Mesenchymal stem cell (in vitro differentiated cells and primary cell): ENCODE measurements at regions not wholly inside any gene's neighbourhood (a gene's known extent, or its start where the extent isn't known, plus 50 kb on each side); places are given as distances from the start of the nearest gene placed in this dataset.

Experiments used
- DNase-seq: peaks from one replicate; pipeline ENCODE4 v3.0.0-alpha.2; 2013
- H2AFZ ChIP-seq: one replicate; pipeline ENCODE4 v1.6.1; 2013; ENCODE audit warnings: low read depth, mild to moderate bottlenecking, control low read depth, inconsistent platforms, low read length, moderate library complexity
- H2AK5ac ChIP-seq: 2 replicates; pipeline ENCODE4 v1.6.1; 2013; ENCODE audit warnings: low read length, moderate library complexity, mild to moderate bottlenecking, inconsistent platforms; ENCODE audit not compliant: severe bottlenecking
- H2BK120ac ChIP-seq: one replicate; pipeline ENCODE4 v1.6.1; 2013; ENCODE audit warnings: low read depth, mild to moderate bottlenecking, inconsistent platforms, low read length, moderate library complexity
- H2BK12ac ChIP-seq, 2 experiments: one replicate each; pipeline ENCODE4 v1.6.1; 2013; ENCODE audit warnings: inconsistent platforms in 2 of 2, low read length in 2 of 2, mild to moderate bottlenecking in 2 of 2, moderate library complexity in 2 of 2, control low read depth in 1 of 2
- H2BK15ac ChIP-seq: one replicate; pipeline ENCODE4 v1.6.1; 2013; ENCODE audit warnings: mild to moderate bottlenecking, low read depth, inconsistent platforms; ENCODE audit not compliant: poor library complexity, severe bottlenecking
- H2BK5ac ChIP-seq: 2 replicates; pipeline ENCODE4 v1.6.1; 2013; ENCODE audit warnings: low read depth, mild to moderate bottlenecking, low read length, control low read depth, inconsistent platforms; ENCODE audit not compliant: poor library complexity, severe bottlenecking
- H3K14ac ChIP-seq, 2 experiments: one replicate each; pipeline ENCODE4 v1.6.1; 2013; ENCODE audit warnings: inconsistent platforms in 2 of 2, low read length in 2 of 2, control low read depth in 1 of 2, mild to moderate bottlenecking in 1 of 2, moderate library complexity in 1 of 2
- H3K18ac ChIP-seq, 2 experiments: one replicate each; pipeline ENCODE4 v1.6.1; 2013; ENCODE audit warnings: inconsistent platforms in 2 of 2, low read length in 2 of 2, control low read depth in 1 of 2, low read depth in 1 of 2, mild to moderate bottlenecking in 1 of 2
- H3K23ac ChIP-seq, 2 experiments: one replicate each; pipeline ENCODE4 v1.6.1; 2013; ENCODE audit warnings: inconsistent platforms in 2 of 2, low read length in 2 of 2, mild to moderate bottlenecking in 2 of 2, moderate library complexity in 2 of 2, control low read depth in 1 of 2
- H3K27ac ChIP-seq: 2 replicates; pipeline ENCODE4 v1.5.1; 2013; ENCODE audit warnings: mild to moderate bottlenecking, moderate library complexity, low read length, control low read depth, inconsistent platforms; ENCODE audit not compliant: poor library complexity, severe bottlenecking
- H3K27me3 ChIP-seq, 2 experiments: 2 replicates each; pipeline versions ENCODE4 v1.6.1 to v1.7.0; 2013; ENCODE audit warnings: low read length in 2 of 2, mild to moderate bottlenecking in 2 of 2, moderate library complexity in 2 of 2, control low read depth in 1 of 2, inconsistent platforms in 1 of 2; ENCODE audit not compliant: control insufficient read depth in 1 of 2, insufficient read depth in 1 of 2
- H3K36me3 ChIP-seq, 2 experiments: 2 replicates each; pipeline versions ENCODE4 v1.6.1 to v1.7.0; 2013; ENCODE audit warnings: low read length in 2 of 2, control low read depth in 1 of 2, inconsistent platforms in 1 of 2, low read depth in 1 of 2, mild to moderate bottlenecking in 1 of 2; ENCODE audit not compliant: insufficient read depth in 2 of 2, control insufficient read depth in 1 of 2
- H3K4ac ChIP-seq, 2 experiments: one replicate each; pipeline ENCODE4 v1.6.1; 2013; ENCODE audit warnings: inconsistent platforms in 2 of 2, low read length in 2 of 2, mild to moderate bottlenecking in 2 of 2, moderate library complexity in 2 of 2, control low read depth in 1 of 2, low read depth in 1 of 2
- H3K4me1 ChIP-seq: 2 replicates; pipeline ENCODE4 v1.6.1; 2013; ENCODE audit warnings: low read depth, low read length, control low read depth; ENCODE audit not compliant: control insufficient read depth, insufficient read depth
- H3K4me2 ChIP-seq: 2 replicates; pipeline ENCODE4 v1.6.1; 2013; ENCODE audit warnings: low read length, mild to moderate bottlenecking, inconsistent platforms; ENCODE audit not compliant: poor library complexity, severe bottlenecking
- H3K4me3 ChIP-seq, 2 experiments: 2 replicates each; pipeline versions ENCODE4 v1.5.1 to v1.7.0; 2013; ENCODE audit warnings: low read length in 2 of 2, mild to moderate bottlenecking in 2 of 2, control low read depth in 1 of 2, low read depth in 1 of 2; ENCODE audit not compliant: insufficient read depth in 1 of 2
- H3K79me1 ChIP-seq: replicated peaks from 2 replicates; pipeline ENCODE4 v1.6.1; 2013; ENCODE audit warnings: mild to moderate bottlenecking, control low read depth, low read length, inconsistent platforms; ENCODE audit not compliant: poor library complexity, severe bottlenecking
- H3K9ac ChIP-seq: 2 replicates; pipeline ENCODE4 v1.7.0; 2013; ENCODE audit warnings: mild to moderate bottlenecking, low read length, moderate library complexity
- H3K9me3 ChIP-seq: 2 replicates; pipeline ENCODE4 v1.7.0; 2013; ENCODE audit warnings: mild to moderate bottlenecking, low read length; ENCODE audit not compliant: control insufficient read depth
- H4K8ac ChIP-seq: one replicate; pipeline ENCODE4 v1.6.1; 2013; ENCODE audit warnings: inconsistent platforms, mild to moderate bottlenecking, low read length, moderate library complexity
- H4K91ac ChIP-seq: one replicate; pipeline ENCODE4 v1.6.1; 2013; ENCODE audit warnings: mild to moderate bottlenecking, low read length, inconsistent platforms
- WGBS: methylation state at CpG from one replicate; pipeline ENCODE4 v1.1.7; 2013; ENCODE audit warnings: mixed read lengths; 5-methylcytosine and 5-hydroxymethylcytosine counted together

GRCh38 chr6:166040292-166040691 is 127.4 kb downstream of the TBXT start:
- Histone ChIP-seq H2BK5ac (no peak overlapping the region), H3K9me3 (peaks cover 3% of the 10 kb centered on the region), H2BK15ac (no peak overlapping the region), H3K4ac (no peak overlapping the region), H3K14ac (no peak overlapping the region), H4K91ac (no peak overlapping the region), H3K4me1 (no peaks in the 10 kb centered on the region), H3K4me3 (no peak overlapping the region), H3K27me3 (no peaks in the 10 kb centered on the region), H3K79me1 (no peaks in the 10 kb centered on the region), H3K4me2 (no peak overlapping the region), H2AFZ (no peak overlapping the region), H3K18ac (no peak overlapping the region), H3K27ac (no peak overlapping the region), H3K9ac (no peak overlapping the region), H2BK120ac (no peak overlapping the region), H4K8ac (no peak overlapping the region), H3K36me3 (no peaks in the 10 kb centered on the region), H2AK5ac (no peak overlapping the region), H3K23ac (no peak overlapping the region), H2BK12ac (no peak overlapping the region)
- WGBS: 60% methylated on average over 4 of the region's 4 CpGs
- no peak for DNase-seq

GRCh38 chr6:166036316-166037095 is 131.1 kb downstream of the TBXT start:
- peaks cover 3% of the 10 kb centered on the region for H3K4me1 ChIP-seq
- no peak overlapping the region for H2AK5ac ChIP-seq
- no peak overlapping the region for H3K4me3 ChIP-seq
- no peak overlapping the region for H2BK120ac ChIP-seq
- H2BK12ac ChIP-seq: no peak overlapping the region
- no peak overlapping the region for H3K9ac ChIP-seq
- H3K4ac ChIP-seq: no peak overlapping the region
- H3K27me3 ChIP-seq: no peaks in the 10 kb centered on the region
- no peaks in the 10 kb centered on the region for H3K79me1 ChIP-seq
- H3K36me3 ChIP-seq: no peaks in the 10 kb centered on the region
- H4K91ac ChIP-seq: no peak overlapping the region
- no peak overlapping the region for H2BK15ac ChIP-seq
- no peak overlapping the region for H3K18ac ChIP-seq
- H3K27ac ChIP-seq: no peak overlapping the region
- H3K4me2 ChIP-seq: no peak overlapping the region
- no peak overlapping the region for H2AFZ ChIP-seq
- H3K9me3 ChIP-seq: peaks cover 3% of the 10 kb centered on the region
- no peak overlapping the region for H4K8ac ChIP-seq
- no peak overlapping the region for H3K23ac ChIP-seq
- DNase-seq: no peak
- no peak overlapping the region for H2BK5ac ChIP-seq
- no peak overlapping the region for H3K14ac ChIP-seq
- 36% methylated on average over 5 of the region's 7 CpGs for WGBS

GRCh38 chr6:166032366-166033200 is 135.1 kb downstream of the TBXT start:
- H3K9ac ChIP-seq: peak overlapping the region; percentile 44
- H2BK120ac ChIP-seq: no peak overlapping the region
- no peaks in the 10 kb centered on the region for H3K79me1 ChIP-seq
- H2BK5ac ChIP-seq: no peak overlapping the region
- H3K27ac ChIP-seq: no peak overlapping the region
- no peak overlapping the region for H3K4me3 ChIP-seq
- H3K23ac ChIP-seq: no peak overlapping the region
- 33% methylated on average over 8 of the region's 9 CpGs for WGBS
- peak overlapping the region in 1 of 2 experiments; percentile 40 for H3K18ac ChIP-seq
- H3K36me3 ChIP-seq: no peaks in the 10 kb centered on the region
- peaks cover 3% of the 10 kb centered on the region for H3K9me3 ChIP-seq
- no peak overlapping the region for H2BK12ac ChIP-seq
- no peak overlapping the region for H2AK5ac ChIP-seq
- peak overlapping the region; percentile 27 for H4K8ac ChIP-seq
- H2AFZ ChIP-seq: no peak overlapping the region
- peak; percentile 97 for DNase-seq
- no peak overlapping the region for H3K14ac ChIP-seq
- H2BK15ac ChIP-seq: no peak overlapping the region
- H4K91ac ChIP-seq: no peak overlapping the region
- peaks cover 3% of the 10 kb centered on the region for H3K4me1 ChIP-seq
- no peaks in the 10 kb centered on the region for H3K27me3 ChIP-seq
- no peak overlapping the region for H3K4me2 ChIP-seq
- no peak overlapping the region for H3K4ac ChIP-seq

- Histone ChIP-seq H2AK5ac (no peak overlapping the region), H3K4me3 (no peak overlapping the region), H3K27me3 (no peaks in the 10 kb centered on the region), H3K4ac (no peak overlapping the region), H2AFZ (no peak overlapping the region), H4K91ac (no peak overlapping the region), H3K9ac (no peak overlapping the region), H3K4me2 (no peak overlapping the region), H4K8ac (no peak overlapping the region), H3K9me3 (no peaks in the 10 kb centered on the region), H3K27ac (no peak overlapping the region), H3K14ac (no peak overlapping the region), H3K23ac (no peak overlapping the region), H2BK12ac (no peak overlapping the region), H2BK5ac (no peak overlapping the region), H3K18ac (no peak overlapping the region), H3K79me1 (no peaks in the 10 kb centered on the region), H2BK120ac (no peak overlapping the region), H3K4me1 (peaks cover 12% of the 10 kb centered on the region), H3K36me3 (peaks cover 0 to 6% of the 10 kb centered on the region in 2 experiments), H2BK15ac (no peak overlapping the region)
- no peak for DNase-seq
- no CpG with 5 or more reads among the region's 1 CpG for WGBS
These were observed 136.4 kb downstream of the TBXT start for GRCh38 chr6:166031275-166031674.
